ENCODE measurements at regions not wholly inside any gene's neighbourhood (a gene's known extent, or its start where the extent isn't known, plus 50 kb on each side); places are given as distances from the start of the nearest gene placed in this dataset.
"Not testable (repeated sequence)": the region's sequence is repeated elsewhere in the genome, so short reads cannot be mapped to it uniquely, and the experiment has no call there.

DNA sequence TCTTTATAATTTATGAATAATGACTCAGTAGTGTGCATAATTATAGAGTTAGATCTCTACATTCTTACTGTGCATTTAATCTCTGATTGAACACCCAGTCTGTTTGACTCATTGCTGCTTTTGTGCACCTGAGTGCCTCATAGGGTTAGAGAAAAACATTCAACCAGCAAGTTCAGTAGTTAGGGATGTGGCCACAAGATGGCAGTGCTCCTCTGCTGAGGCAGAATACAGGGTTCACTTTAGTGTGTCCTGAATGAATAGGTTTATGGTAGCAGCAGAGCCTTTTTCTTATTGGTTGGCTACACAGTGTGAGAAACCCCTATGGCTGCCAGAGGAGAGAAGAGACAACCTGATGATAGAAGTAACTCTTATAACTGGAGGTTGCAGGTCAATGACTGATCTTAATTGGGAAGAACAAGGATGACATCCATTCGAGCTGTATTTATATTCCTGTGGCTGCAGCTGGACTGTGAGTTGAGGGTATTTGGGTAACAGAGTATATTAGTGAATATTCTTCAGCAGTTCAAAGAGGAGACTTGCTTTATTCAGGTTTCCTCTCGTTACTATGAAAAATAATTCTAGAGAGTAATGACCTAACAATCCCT lies 194.9 kb upstream of the OR4E1 start:
- peak; percentile 4 for DNase-seq (ENCODE audit: insufficient read length, low spot score)
- TF ChIP-seq POLR2A (IDR thresholded peaks at IDR 0.05; ENCODE audit: low read depth, low read length): no peak
- no peak for FAIRE-seq

DNA sequence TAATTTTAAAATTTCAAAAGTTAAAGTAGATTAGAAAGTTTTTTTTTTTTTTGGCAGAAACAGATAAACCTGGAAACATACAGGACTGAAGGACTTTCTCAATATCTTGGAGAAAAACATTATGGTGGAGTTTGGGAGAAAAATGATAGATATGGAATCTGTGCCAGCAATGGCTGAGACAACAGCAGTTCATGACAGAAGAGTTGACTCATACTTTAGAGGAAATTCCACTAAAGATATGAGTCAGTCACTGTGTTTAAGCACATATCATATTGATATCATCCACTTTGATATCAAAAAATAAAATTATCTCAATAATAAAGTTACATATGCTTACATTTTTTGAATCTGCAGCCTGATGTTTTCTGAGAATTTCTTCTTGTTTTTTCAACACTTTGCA lies 193.9 kb upstream of the OR4E1 start:
- no peak for DNase-seq (ENCODE audit: insufficient read length, low spot score)
- FAIRE-seq: no peak
- no peak for TF ChIP-seq POLR2A (IDR thresholded peaks at IDR 0.05; ENCODE audit: low read depth, low read length)

DNA sequence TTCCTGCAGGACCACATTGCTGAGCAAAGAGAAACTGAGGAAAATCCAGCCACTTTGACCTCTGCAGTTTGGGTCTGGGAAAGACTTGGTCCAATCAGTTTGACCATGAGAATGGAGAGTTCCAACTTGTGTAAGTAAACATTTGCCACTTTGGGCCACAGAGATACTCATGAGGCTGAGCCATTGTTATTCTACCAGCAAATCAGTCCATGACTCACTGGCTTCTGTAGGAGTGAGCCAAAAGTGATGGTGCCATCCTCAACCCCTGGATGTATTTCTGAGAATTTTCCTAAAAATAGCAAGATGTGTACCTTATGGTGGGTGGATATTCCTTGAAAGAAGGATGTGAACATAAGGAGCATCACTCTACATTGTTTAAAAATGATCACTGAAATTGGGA lies 192.9 kb upstream of the OR4E1 start:
- no peak for DNase-seq (ENCODE audit: insufficient read length, low spot score)
- no peak for FAIRE-seq
- TF ChIP-seq POLR2A (IDR thresholded peaks at IDR 0.05; ENCODE audit: low read depth, low read length): no peak

GRCh38 chr14:21863289-21863688 lies 189.7 kb upstream of the OR4E1 start:
- DNase-seq (ENCODE audit: insufficient read length, low spot score) (no peak), FAIRE-seq (no peak)
- no peak for TF ChIP-seq POLR2A (IDR thresholded peaks at IDR 0.05; ENCODE audit: low read depth, low read length)

- FAIRE-seq (no peak), DNase-seq (ENCODE audit: insufficient read length, low spot score) (no peak)
- no peak for TF ChIP-seq POLR2A (IDR thresholded peaks at IDR 0.05; ENCODE audit: low read depth, low read length)
These were observed 187.5 kb upstream of the OR4E1 start for GRCh38 chr14:21861153-21861552.

GRCh38 chr14:21860172-21860571 lies 186.6 kb upstream of the OR4E1 start:
- no peak for DNase-seq (ENCODE audit: insufficient read length, low spot score)
- TF ChIP-seq POLR2A (IDR thresholded peaks at IDR 0.05; ENCODE audit: low read depth, low read length): no peak
- FAIRE-seq: no peak

GRCh38 chr14:21852775-21853174 lies 179.2 kb upstream of the OR4E1 start:
- DNase-seq (ENCODE audit: insufficient read length, low spot score) (no peak), FAIRE-seq (no peak)
- no peak for TF ChIP-seq POLR2A (IDR thresholded peaks at IDR 0.05; ENCODE audit: low read depth, low read length)

DNA sequence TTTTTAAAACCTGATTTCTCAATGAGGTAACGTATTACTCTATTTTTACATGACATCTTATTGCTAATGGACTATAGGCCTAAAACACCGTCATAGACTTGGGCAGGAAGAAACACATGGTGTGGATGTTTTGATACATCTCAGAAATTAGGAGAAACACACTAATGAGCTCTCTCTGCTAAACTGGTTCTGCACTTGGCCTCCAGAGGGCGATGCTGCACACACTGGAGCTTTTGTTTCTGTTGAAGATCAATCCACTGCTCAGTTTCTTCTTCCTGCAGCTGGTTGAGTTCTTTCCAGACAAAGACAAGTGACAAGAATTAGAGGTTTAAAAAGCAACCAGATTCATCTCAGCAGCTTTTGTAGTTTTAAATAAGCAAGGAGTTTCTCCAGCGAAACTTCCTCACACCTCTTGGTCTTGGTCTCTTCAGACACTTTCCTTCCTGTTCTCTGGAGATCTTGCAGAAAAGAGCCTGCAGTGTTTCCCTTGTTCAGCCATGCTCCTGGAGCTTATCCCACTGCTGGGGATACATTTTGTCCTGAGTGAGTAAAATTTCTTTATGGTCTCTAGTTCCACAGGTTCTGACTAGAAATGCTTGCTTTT lies 178.5 kb upstream of the OR4E1 start:
- DNase-seq (ENCODE audit: insufficient read length, low spot score) (no peak), FAIRE-seq (no peak)
- TF ChIP-seq POLR2A (IDR thresholded peaks at IDR 0.05; ENCODE audit: low read depth, low read length): no peak

DNA sequence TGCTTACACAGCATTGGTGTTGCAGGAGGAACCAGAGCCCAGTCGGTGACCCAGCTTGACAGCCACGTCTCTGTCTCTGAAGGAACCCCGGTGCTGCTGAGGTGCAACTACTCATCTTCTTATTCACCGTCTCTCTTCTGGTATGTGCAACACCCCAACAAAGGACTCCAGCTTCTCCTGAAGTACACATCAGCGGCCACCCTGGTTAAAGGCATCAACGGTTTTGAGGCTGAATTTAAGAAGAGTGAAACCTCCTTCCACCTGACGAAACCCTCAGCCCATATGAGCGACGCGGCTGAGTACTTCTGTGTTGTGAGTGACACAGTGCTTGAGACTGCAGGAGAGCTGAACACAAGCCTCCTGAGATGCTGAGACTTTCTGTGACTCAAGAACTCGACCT lies 173.3 kb upstream of the OR4E1 start:
- DNase-seq (ENCODE audit: insufficient read length, low spot score); FAIRE-seq: not testable (repeated sequence)

- no peak for DNase-seq (ENCODE audit: insufficient read length, low spot score)
These were observed 172.7 kb upstream of the OR4E1 start for GRCh38 chr14:21846227-21846885.

DNA sequence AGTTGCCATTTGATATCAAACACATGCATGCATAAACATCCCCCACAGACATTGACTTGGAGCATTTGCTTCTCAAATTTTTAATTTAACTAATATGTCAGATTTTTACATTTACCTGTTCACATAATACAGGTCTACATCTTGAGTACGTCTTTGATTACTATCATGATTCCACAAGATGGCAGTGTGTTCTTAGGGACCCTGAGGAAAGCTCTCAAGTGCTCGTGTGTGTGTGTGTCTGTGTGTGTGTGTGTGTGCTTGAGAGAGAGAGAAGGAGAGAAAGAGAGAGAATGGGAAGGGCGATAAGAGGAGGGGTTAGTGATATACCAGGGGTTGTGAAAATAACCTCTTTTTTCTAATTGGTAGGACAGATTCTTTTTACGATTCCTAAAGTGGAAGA lies 167.1 kb upstream of the OR4E1 start:
- no peak for TF ChIP-seq POLR2A (IDR thresholded peaks at IDR 0.05; ENCODE audit: low read depth, low read length)
- FAIRE-seq (no peak), DNase-seq (ENCODE audit: insufficient read length, low spot score) (no peak)

More at GRCh38 chr14:21846227-21846885, 172.7 kb upstream of the OR4E1 start:
- no peak for TF ChIP-seq POLR2A (IDR thresholded peaks at IDR 0.05; ENCODE audit: low read depth, low read length)
- peak; percentile 90 for FAIRE-seq

GRCh38 chr14:21833836-21834235 lies 160.2 kb upstream of the OR4E1 start:
- TF ChIP-seq POLR2A (IDR thresholded peaks at IDR 0.05; ENCODE audit: low read depth, low read length): no peak
- DNase-seq (ENCODE audit: insufficient read length, low spot score) (no peak), FAIRE-seq (no peak)

- no peak for DNase-seq (ENCODE audit: insufficient read length, low spot score)
- TF ChIP-seq POLR2A (IDR thresholded peaks at IDR 0.05; ENCODE audit: low read depth, low read length): no peak
- no peak for FAIRE-seq
These were observed 152.2 kb upstream of the OR4E1 start for GRCh38 chr14:21825845-21826244.

DNA sequence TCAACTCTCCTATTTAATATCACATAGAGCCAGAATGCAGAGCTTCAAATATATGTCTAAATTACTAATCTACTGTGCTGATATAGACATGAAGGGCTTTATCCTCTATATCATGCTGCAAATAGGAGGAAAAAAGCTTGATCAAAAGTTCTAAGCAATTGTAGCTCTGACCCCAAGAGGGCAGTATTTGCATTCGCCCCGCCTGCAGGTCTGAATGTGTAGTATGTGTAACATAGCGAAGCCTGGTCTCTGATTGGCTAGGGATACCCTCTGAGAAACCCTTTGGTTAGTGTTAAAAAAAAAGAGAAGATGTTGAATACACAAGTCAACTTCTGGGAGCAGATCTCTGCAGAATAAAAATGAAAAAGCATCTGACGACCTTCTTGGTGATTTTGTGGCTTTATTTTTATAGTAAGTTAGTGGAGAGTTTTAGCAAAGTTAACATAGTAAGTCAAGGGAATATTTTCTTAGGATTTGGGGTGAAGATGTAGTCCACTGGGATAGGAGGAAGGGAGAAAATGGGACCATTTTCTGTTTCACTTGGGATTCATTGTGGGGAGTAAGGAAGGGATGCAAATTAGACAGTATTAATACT lies 151.6 kb upstream of the OR4E1 start:
- FAIRE-seq (no peak), DNase-seq (ENCODE audit: insufficient read length, low spot score) (peak; percentile 5)

DNA sequence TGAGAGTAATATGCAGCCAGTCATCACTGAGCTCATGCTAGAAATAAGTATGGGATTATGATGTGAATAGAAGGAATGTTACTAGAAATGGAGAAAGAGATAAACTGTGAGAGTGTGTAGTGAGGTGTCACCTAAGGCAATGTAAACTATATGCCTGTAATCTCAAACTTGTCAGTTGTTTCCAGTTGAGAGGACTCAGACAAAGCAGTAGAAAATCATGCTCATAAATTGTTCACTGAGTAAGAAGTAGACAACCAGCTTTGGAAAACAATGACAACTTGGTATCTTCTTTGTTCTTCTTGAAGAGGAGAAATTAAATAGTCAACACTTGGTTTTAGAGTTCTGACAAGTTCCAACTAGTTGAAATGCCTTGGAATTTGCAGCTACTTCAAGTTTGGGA lies 148.5 kb upstream of the OR4E1 start:
- no peak for TF ChIP-seq POLR2A (IDR thresholded peaks at IDR 0.05; ENCODE audit: low read depth, low read length)
- DNase-seq (ENCODE audit: insufficient read length, low spot score): no peak
- no peak for FAIRE-seq

More for the DNA sequence above, 151.6 kb upstream of the OR4E1 start:
- no peak for TF ChIP-seq POLR2A (IDR thresholded peaks at IDR 0.05; ENCODE audit: low read depth, low read length)
